EH (cell line): ENCODE measurements at regions not wholly inside any gene's neighbourhood (a gene's known extent, or its start where the extent isn't known, plus 50 kb on each side); places are given as distances from the start of the nearest gene placed in this dataset.
"Not testable (repeated sequence)": the region's sequence is repeated elsewhere in the genome, so short reads cannot be mapped to it uniquely, and the experiment has no call there.

Source experiments
- DNase-seq: peaks from one replicate; pipeline ENCODE4 v3.0.0-alpha.2; 2015; ENCODE audit warnings: low read depth

DNA sequence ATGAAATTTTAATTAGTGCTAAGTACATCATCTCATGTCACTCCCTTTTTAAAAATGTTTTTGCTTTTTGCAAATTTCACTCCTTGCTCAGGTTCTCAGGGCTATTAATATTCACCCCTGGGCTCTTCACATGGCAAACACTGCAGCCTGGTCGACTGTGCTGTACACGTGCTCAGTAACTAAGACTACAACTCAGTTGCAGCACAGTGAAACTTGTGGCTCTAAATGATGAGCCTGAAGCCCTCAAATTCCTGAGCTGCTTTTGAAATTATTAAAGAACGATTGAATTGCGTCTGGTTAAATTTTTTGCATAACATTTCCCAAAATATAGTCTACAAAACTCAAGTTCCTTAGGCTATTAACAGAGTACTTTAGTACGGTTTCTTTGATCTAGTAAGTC, 159.3 kb upstream of the C2CD4B start:
- peak; percentile 49 for DNase-seq

DNA sequence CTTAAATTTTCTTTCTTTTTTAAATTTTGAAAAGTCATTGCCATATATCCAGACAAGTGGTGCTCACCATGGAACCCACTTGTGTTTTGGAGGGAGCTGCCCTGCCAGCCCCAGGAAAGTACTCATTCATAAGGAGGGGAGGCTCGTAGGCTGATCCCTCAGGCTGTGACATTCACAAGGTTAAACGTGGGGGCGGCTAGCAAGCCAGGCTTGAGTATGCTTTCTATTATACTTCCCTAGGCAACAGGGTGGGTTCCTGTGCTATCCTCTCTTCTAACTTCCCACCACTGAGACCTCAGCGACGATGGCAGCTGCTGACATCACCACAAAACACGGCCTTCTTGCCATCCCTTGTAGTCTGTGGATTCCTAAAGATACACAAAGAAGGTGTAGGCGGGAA, 160.5 kb upstream of the C2CD4B start:
- no peak for DNase-seq

DNA sequence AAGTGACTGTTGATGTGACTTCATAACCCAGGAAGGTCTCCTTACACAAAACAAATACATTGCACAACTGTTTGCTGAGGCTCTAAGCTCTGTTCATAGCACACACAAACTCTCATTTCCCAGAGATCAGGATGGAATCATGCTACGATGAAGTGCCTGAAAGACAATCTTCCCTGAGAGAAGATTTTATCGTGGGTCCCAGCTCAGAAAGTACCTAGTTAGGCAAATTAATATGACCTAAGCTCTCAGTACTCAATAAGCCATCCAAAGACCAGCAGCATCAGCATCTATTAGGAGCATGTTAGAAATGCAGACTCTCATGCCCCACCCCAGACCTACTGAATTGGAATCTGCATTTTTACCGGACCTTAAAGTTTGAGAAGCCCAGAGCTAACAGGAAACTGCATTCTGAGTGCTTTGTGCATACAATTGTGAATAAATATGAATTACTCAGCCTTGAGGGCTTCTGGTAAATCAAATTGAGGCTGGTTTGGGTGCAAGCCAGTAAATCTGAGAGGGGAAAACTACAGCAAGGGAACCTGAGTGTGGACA, 161.5 kb upstream of the C2CD4B start:
- DNase-seq = no peak

DNA sequence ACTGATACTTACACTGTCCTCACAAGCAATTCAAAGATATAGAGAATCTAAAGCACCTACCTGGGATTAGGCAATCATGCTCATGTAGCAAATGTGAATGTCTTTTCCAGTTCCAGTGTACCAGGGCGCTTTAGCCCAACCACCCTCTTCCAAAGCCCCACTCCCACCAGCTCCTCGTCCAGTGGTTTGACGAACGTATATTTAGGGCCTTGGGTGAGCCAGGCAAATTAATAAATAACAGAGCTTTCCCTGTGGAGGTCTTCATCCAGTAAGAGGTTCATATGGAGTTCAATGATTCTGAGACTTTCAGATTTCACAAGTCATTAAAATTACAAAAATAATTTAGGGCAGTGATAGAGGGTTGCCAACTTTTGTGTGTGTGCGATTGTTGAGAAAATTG, 162.3 kb upstream of the C2CD4B start:
- no peak for DNase-seq

DNA sequence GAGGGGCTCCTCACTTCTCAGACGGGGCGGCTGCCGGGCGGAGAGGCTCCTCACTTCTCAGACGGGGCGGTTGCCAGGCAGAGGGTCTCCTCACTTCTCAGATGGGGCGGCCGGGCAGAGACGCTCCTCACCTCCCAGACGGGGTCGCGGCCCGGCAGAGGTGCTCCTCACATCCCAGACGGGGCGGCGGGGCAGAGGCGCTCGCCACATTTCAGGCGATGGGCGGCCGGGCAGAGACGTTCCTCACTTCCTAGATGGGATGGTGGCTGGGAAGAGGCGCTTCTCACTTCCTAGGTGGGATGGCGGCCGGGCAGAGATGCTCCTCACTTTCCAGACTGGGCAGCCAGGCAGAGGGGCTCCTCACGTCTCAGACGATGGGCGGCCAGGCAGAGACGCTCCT, 167.4 kb upstream of the C2CD4B start:
- not testable (repeated sequence) for DNase-seq

- DNase-seq = no peak
Observed at GRCh38 chr15:62334536-62334935, 169.5 kb upstream of the C2CD4B start.

DNA sequence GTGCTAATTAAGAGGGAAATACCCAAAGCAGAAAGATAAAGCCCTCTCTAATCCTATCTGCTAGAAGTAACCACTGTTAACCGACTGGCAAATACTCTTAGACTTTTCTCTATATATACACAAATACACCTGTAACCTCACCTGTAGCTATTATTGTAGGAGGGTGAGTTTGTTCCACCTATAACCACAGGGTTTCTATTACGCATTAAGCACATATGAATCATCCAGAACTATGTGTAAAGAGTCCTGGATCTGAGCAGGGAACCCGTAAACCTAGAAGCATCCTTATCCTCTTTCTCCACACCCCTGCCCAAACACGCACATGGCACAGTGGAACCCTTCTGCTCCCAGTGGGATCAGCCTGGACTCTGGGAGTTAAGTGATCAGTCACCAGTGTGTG, 172.8 kb upstream of the C2CD4B start:
- DNase-seq = no peak

DNA sequence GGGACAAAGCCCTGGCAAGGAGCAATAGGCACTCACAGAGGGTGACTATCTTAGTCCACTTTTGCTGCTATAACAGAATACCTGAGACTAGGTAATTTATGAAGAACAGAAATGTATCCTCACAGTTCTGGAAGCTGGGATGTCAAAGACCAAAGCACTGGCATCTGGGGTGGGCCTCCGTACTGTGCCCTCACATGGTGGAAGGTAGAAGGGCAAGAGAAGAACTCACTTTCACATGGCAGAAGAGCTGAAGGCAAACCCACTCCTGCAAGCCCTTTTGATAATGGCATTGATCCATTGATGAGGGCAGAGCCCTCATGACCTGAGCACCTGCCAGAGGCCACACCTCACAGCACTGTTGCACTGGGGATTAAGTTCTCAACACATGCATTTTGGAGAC, 173.4 kb upstream of the C2CD4B start:
- DNase-seq = no peak

DNA sequence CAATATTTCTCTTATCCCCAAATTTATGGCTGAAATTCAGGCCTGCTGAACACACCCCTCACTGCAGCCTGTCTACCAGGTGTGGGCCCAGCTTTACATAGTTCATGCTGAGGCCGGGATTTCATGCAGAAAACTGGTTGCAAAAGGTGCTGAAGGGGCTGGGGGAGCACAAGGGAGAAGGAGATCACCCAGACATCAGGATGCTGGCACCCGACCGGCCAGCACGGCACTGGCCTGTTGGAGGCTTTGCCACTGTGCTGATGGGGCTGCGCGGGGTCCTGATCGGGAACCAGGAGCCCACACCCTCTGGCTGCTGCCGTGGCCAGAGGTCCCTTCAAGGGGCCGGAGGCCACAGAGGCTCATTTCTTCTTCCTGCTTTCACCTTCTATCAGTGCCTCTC, 177.9 kb upstream of the C2CD4B start:
- no peak for DNase-seq

DNA sequence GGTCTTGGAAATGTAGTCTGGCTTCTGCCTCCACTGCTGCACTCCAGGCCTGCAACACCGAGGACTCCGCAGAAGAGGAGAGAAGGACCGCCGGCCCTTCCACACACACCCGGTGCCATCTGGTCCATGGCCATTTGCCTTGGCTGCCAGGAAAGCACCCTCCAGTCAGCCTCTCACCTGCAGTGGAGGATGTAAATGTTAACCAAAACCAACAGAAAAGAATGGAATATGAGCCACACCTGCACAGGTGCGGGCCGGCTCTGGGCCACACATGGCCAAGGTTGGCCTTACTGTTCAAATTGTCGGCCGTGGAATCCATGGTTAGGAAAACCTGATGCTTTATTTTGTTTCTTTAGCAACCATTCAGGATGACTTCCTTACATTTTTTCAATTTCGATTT, 178.3 kb upstream of the C2CD4B start:
- no peak for DNase-seq

GRCh38 chr15:62344806-62345539, 179.9 kb upstream of the C2CD4B start:
- peak; percentile 40 for DNase-seq

DNA sequence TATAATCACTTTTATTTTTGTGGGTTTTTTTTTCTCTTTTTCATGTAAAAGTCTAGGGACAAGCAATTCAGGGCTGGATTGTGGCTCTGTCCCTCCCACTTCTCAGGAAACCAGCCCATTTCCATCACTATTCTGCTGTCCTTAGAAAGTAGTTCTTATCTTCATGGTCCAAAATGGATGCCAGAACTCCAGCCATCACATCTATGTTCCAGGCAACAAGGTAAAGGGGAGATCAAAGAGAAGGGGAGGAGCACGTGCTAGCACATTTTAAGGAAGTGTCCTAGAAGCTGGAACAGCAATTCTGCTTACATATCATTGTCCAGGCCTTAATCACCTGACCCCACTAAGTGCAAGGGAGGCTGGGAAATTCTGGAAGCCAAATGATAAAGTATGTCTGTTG, 181.1 kb upstream of the C2CD4B start:
- no peak for DNase-seq

- DNase-seq = no peak
Observed at GRCh38 chr15:62348118-62348517, 183.0 kb upstream of the C2CD4B start.

DNA sequence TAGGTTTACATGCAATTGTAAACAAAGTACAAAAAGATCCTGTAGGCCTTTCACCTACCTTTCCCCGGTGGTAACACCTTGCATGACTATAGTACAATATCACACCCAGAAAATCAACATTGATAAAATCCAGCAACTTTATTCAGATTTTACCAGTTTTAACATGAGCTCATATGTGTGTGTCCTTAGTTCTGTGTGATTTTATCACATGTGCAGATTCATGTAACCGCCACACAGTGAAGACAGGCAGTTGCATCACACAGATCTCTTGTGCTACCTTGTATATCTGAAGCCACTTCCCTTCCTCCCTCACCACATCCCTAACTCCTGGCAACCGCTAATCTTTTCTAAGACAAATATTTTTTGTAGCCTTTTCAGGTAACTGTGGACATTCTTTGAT, 183.5 kb upstream of the C2CD4B start:
- no peak for DNase-seq

GRCh38 chr15:62352817-62353216, 187.7 kb upstream of the C2CD4B start:
- DNase-seq = no peak

DNA sequence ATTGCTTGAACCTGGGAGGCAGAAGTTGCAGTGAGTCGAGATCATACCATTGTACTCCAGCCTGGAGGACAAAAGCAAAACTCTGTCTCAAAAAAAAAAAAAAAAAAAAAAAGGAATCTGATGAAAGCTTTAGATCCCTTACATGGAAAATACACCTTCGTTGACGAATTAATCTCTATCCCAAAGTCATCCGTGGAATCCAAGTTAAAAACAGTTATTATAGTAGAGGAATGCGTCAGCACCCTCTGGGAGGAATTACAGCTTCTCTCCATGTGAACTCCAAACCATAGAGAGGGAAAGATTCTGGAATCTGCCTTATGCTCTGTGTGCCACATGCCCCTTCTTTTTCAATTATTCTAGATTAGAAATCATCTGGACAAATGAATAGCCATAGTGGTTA, 192.3 kb upstream of the C2CD4B start:
- DNase-seq = no peak

GRCh38 chr15:62359416-62359815, 194.3 kb upstream of the C2CD4B start:
- no peak for DNase-seq

GRCh38 chr15:62360332-62361097, 195.4 kb upstream of the C2CD4B start:
- DNase-seq = no peak

- no peak for DNase-seq
Observed at GRCh38 chr15:62362144-62362543, 197.1 kb upstream of the C2CD4B start.

DNA sequence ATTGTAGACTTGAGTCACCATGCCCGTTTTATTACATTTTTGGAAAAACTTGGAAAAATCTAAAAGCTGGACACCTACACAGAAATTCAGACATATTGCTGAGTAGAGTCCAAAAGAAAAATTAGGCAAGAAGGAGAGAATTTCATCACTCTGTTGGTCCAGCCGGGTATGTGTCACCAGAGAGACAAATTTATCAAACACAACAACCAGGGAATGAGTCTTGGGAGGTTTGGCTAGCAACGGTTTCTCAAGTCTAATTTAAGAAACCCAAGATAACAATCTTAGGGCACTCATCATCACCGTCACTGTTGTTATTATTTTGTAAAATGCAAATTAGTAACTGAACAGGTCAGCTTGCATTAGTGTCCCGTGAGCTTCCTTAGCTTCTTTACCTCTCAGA, 197.5 kb upstream of the C2CD4B start:
- DNase-seq = peak; percentile 63

DNA sequence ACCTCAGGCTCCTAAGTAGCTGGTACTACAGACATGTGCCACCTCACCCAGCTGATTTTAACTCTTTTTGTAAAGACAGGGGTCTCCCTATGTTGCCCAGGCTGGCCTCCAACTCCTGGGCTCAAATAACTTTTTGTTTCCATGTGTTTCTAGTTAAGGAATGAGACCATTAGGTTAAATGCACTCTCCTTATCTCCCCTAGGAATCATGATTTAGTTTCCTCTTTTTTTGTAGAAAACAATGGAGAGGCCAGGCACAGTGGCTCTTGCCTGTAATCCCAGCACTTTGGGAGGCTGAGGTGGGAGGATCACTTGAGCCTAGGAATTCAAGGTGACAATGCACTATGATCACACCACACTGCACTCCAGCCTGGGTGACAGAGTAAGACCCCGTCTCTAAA, 198.8 kb upstream of the C2CD4B start:
- no peak for DNase-seq

GRCh38 chr15:62365795-62366442, 200.8 kb upstream of the C2CD4B start:
- no peak for DNase-seq

DNA sequence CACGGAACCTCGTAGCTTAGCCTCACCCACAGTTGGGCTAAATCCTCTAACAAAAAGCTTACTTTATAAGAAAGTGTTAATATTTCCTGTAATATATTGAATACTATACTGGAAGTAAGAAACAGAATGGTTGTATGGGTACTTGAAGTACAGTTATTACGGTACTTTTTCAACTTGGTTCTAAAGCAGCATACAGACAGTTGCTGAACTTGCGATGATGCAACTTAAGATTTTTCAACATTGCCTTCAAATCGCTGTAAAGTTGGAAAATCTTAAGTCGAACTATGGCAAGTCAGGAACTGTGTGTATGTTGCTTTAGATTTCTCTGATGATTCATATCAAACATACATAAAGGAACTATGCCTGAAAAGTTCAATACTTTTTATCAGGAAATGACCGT, 204.4 kb upstream of the C2CD4B start:
- no peak for DNase-seq
